WERI-Rb-1 (cell line): ENCODE measurements at regions not wholly inside any gene's neighbourhood (a gene's known extent, or its start where the extent isn't known, plus 50 kb on each side); places are given as distances from the start of the nearest gene placed in this dataset.

Experiments used
- DNase-seq: peaks from one replicate; pipeline ENCODE4 v3.0.0-alpha.2; 2020
- H3K27ac ChIP-seq: fragments of 250-450 bp; sonication (Bioruptor Pico); 2 replicates; pipeline ENCODE4 v1.5.1; 2020; ENCODE audit warnings: mild to moderate bottlenecking, moderate library complexity
- H3K27me3 ChIP-seq: fragments of 250-450 bp; sonication (Bioruptor Pico); 2 replicates; pipeline ENCODE4 v1.5.1; 2021; ENCODE audit warnings: mild to moderate bottlenecking, low read depth, moderate library complexity; ENCODE audit not compliant: insufficient read depth, severe bottlenecking
- H3K36me3 ChIP-seq: fragments of 250-450 bp; sonication (Bioruptor Pico); 2 replicates; pipeline ENCODE4 v1.5.1; 2020; ENCODE audit warnings: mild to moderate bottlenecking, moderate library complexity
- H3K4me3 ChIP-seq: 2 replicates; pipeline ENCODE4 v1.5.1; 2011; ENCODE audit warnings: low read depth, mild to moderate bottlenecking, control low read depth, low read length
- H3K9me3 ChIP-seq: fragments of 250-450 bp; sonication (Bioruptor Pico); 2 replicates; pipeline ENCODE4 v1.5.1; 2021; ENCODE audit warnings: mild to moderate bottlenecking, moderate library complexity; ENCODE audit not compliant: severe bottlenecking
- CTCF ChIP-seq: IDR thresholded peaks from 2 replicates; pipeline ENCODE4 v1.5.1; 2011; ENCODE audit warnings: low read depth, mild to moderate bottlenecking, control low read depth, inconsistent platforms, low read length

GRCh38 chr20:40414843-40415615 lies 274.0 kb downstream of the MAFB start:
- no peak for DNase-seq
- H3K27ac ChIP-seq = no peak overlapping the region
- no peaks in the 10 kb centered on the region for H3K36me3 ChIP-seq
- H3K27me3 ChIP-seq = peaks cover 62% of the 10 kb centered on the region
- no peak overlapping the region for H3K4me3 ChIP-seq
- no peak for TF ChIP-seq CTCF
- H3K9me3 ChIP-seq = peaks cover 4% of the 10 kb centered on the region

- no peaks in the 10 kb centered on the region for H3K36me3 ChIP-seq
- H3K9me3 ChIP-seq = no peaks in the 10 kb centered on the region
- no peak overlapping the region for H3K4me3 ChIP-seq
- H3K27me3 ChIP-seq = peaks cover 61% of the 10 kb centered on the region
- no peak for DNase-seq
- no peak for TF ChIP-seq CTCF
- no peak overlapping the region for H3K27ac ChIP-seq
Observed at GRCh38 chr20:40410028-40410427, 279.0 kb downstream of the MAFB start.

- no peak for DNase-seq
- H3K27me3 ChIP-seq = peaks cover 27% of the 10 kb centered on the region
Observed at GRCh38 chr20:40397467-40397866, 291.6 kb downstream of the MAFB start.

GRCh38 chr20:40393197-40394079 lies 295.6 kb downstream of the MAFB start:
- no peak for TF ChIP-seq CTCF
- Histone ChIP-seq H3K9me3 (no peaks in the 10 kb centered on the region), H3K4me3 (no peak overlapping the region), H3K27ac (no peak overlapping the region), H3K36me3 (no peaks in the 10 kb centered on the region), H3K27me3 (peaks cover 41% of the 10 kb centered on the region)
- no peak for DNase-seq

More at GRCh38 chr20:40397467-40397866, 291.6 kb downstream of the MAFB start:
- H3K4me3 ChIP-seq = no peak overlapping the region
- no peaks in the 10 kb centered on the region for H3K36me3 ChIP-seq
- H3K27ac ChIP-seq = no peak overlapping the region
- no peaks in the 10 kb centered on the region for H3K9me3 ChIP-seq
- no peak for TF ChIP-seq CTCF

- no peaks in the 10 kb centered on the region for H3K9me3 ChIP-seq
- no peaks in the 10 kb centered on the region for H3K36me3 ChIP-seq
- H3K27me3 ChIP-seq = peaks cover 38% of the 10 kb centered on the region
- no peak overlapping the region for H3K27ac ChIP-seq
- no peak for DNase-seq
- H3K4me3 ChIP-seq = no peak overlapping the region
- no peak for TF ChIP-seq CTCF
Observed at GRCh38 chr20:40390654-40391053, 298.4 kb downstream of the MAFB start.
